ENCODE measurements at regions not wholly inside any gene's neighbourhood (a gene's known extent, or its start where the extent isn't known, plus 50 kb on each side); places are given as distances from the start of the nearest gene placed in this dataset.

- intact Hi-C loops (cut with DNase I): no loop called here
- H3K27me3 ChIP-seq: no peaks in the 10 kb centered on the region
- no peak for DNase-seq
- ATAC-seq: no peak
- 40 to 49% methylated on average over 2 of the region's 2 CpGs for WGBS, 2 donors
- no peak overlapping the region for H3K27ac ChIP-seq
- no peak overlapping the region for H3K4me3 ChIP-seq
- H3K9me3 ChIP-seq: no peaks in the 10 kb centered on the region
- no peaks in the 10 kb centered on the region for H3K36me3 ChIP-seq
- no peak for FAIRE-seq
- TF ChIP-seq CTCF (IDR thresholded peaks at IDR 0.05): no peak
- H3K4me1 ChIP-seq: no peaks in the 10 kb centered on the region
These were observed 261.6 kb upstream of the MMADHC start for GRCh38 chr2:149849136-149849535.

- Histone ChIP-seq H3K9me3 (no peaks in the 10 kb centered on the region), H3K4me3 (no peak overlapping the region), H3K4me1 (no peaks in the 10 kb centered on the region), H3K36me3 (no peaks in the 10 kb centered on the region), H3K27ac (no peak overlapping the region), H3K27me3 (no peaks in the 10 kb centered on the region)
- FAIRE-seq (no peak), DNase-seq (no peak), ATAC-seq (no peak)
- intact Hi-C loops (cut with DNase I): no loop called here
- WGBS, 2 donors: 17 to 38% methylated on average over 1 of the region's 1 CpG
- TF ChIP-seq CTCF (IDR thresholded peaks at IDR 0.05): no peak
These were observed 253.8 kb upstream of the MMADHC start for GRCh38 chr2:149841396-149841795.

- 83 to 86% methylated on average over 2 of the region's 2 CpGs for WGBS, 2 donors
- Histone ChIP-seq H3K36me3 (no peaks in the 10 kb centered on the region), H3K4me3 (no peak overlapping the region), H3K27ac (no peak overlapping the region), H3K9me3 (no peaks in the 10 kb centered on the region), H3K4me1 (no peaks in the 10 kb centered on the region), H3K27me3 (no peaks in the 10 kb centered on the region)
- ATAC-seq (no peak), FAIRE-seq (no peak), DNase-seq (no peak)
- intact Hi-C loops (cut with DNase I): no loop called here
- no peak for TF ChIP-seq CTCF (IDR thresholded peaks at IDR 0.05)
These were observed 244.7 kb upstream of the MMADHC start for GRCh38 chr2:149832324-149832723.

- 86 to 94% methylated on average over 2 of the region's 2 CpGs for WGBS, 2 donors
- FAIRE-seq: no peak
- intact Hi-C loops (cut with DNase I): no loop called here
These were observed 241.1 kb upstream of the MMADHC start for GRCh38 chr2:149828520-149829210.

More at GRCh38 chr2:149828520-149829210, 241.1 kb upstream of the MMADHC start:
- no peak overlapping the region for H3K4me3 ChIP-seq
- H3K9me3 ChIP-seq: no peaks in the 10 kb centered on the region
- no peaks in the 10 kb centered on the region for H3K4me1 ChIP-seq
- no peak for TF ChIP-seq CTCF (IDR thresholded peaks at IDR 0.05)
- no peaks in the 10 kb centered on the region for H3K36me3 ChIP-seq
- no peak for ATAC-seq
- DNase-seq: no peak
- H3K27me3 ChIP-seq: no peaks in the 10 kb centered on the region
- H3K27ac ChIP-seq: no peak overlapping the region
